ENCODE measurements at regions not wholly inside any gene's neighbourhood (a gene's known extent, or its start where the extent isn't known, plus 50 kb on each side); places are given as distances from the start of the nearest gene placed in this dataset.

GRCh38 chr5:100974082-100974481 is 71.0 kb upstream of the ST8SIA4 start:
- H3K27me3 Mint-ChIP-seq, result peaks cover 5% of the 10 kb centered on the region
- no peaks in the 10 kb centered on the region for H3K4me1 Mint-ChIP-seq
- no peak for ATAC-seq (ENCODE audit: low read depth)
- H3K27ac Mint-ChIP-seq, result no peak overlapping the region
- TF ChIP-seq CTCF (IDR thresholded peaks at IDR 0.05), result no peak
- CTCF ChIA-PET, result no interaction called here
- POLR2A ChIA-PET, result no interaction called here
- DNase-seq, result no peak
- H3K4me3 Mint-ChIP-seq, result no peak overlapping the region
- intact Hi-C loops (cut with micrococcal nuclease), result loop anchor here (5.0 kb wide), 1 partner anchor 37 kb away; no protein-coding TSS in a partner anchor
- peaks cover 6% of the 10 kb centered on the region for H3K9me3 Mint-ChIP-seq
- H3K36me3 Mint-ChIP-seq (ENCODE audit: low read depth), result no peaks in the 10 kb centered on the region

GRCh38 chr5:100970646-100971255 is 67.7 kb upstream of the ST8SIA4 start:
- H3K27me3 Mint-ChIP-seq, result peaks cover 13% of the 10 kb centered on the region
- ChIA-PET CTCF (no interaction called here), POLR2A (no interaction called here)
- no peak for TF ChIP-seq CTCF (IDR thresholded peaks at IDR 0.05)
- no peak overlapping the region for H3K27ac Mint-ChIP-seq
- intact Hi-C loops (cut with micrococcal nuclease), result loop anchor here (5.0 kb wide), 1 partner anchor 33 kb away; no protein-coding TSS in a partner anchor
- no peaks in the 10 kb centered on the region for H3K36me3 Mint-ChIP-seq (ENCODE audit: low read depth)
- ATAC-seq (ENCODE audit: low read depth), result no peak
- H3K4me3 Mint-ChIP-seq, result no peak overlapping the region
- H3K9me3 Mint-ChIP-seq, result peaks cover 3% of the 10 kb centered on the region
- no peak for DNase-seq
- no peaks in the 10 kb centered on the region for H3K4me1 Mint-ChIP-seq

- ChIA-PET POLR2A (no interaction called here), CTCF (no interaction called here)
- no peaks in the 10 kb centered on the region for H3K36me3 Mint-ChIP-seq (ENCODE audit: low read depth)
- peaks cover 8% of the 10 kb centered on the region for H3K27me3 Mint-ChIP-seq
- ATAC-seq (ENCODE audit: low read depth) (no peak), DNase-seq (no peak)
- no peaks in the 10 kb centered on the region for H3K4me1 Mint-ChIP-seq
- intact Hi-C loops (cut with micrococcal nuclease), result no loop called here
- TF ChIP-seq CTCF (IDR thresholded peaks at IDR 0.05), result no peak
- no peak overlapping the region for H3K4me3 Mint-ChIP-seq
- H3K9me3 Mint-ChIP-seq, result peaks cover 3% of the 10 kb centered on the region
- H3K27ac Mint-ChIP-seq, result no peak overlapping the region
Measured at GRCh38 chr5:100965291-100965690, 62.2 kb upstream of the ST8SIA4 start.
